H9 (cell line): ENCODE measurements at regions not wholly inside any gene's neighbourhood (a gene's known extent, or its start where the extent isn't known, plus 50 kb on each side); places are given as distances from the start of the nearest gene placed in this dataset.

ENCODE experiments used
- DNase-seq: peaks from one replicate; pipeline ENCODE4 v3.0.0-alpha.2; 2017
- H2AFZ ChIP-seq: one replicate; pipeline ENCODE4 v1.6.1; 2013; ENCODE audit warnings: mild to moderate bottlenecking, low read length, control low read depth, moderate library complexity
- H2AK5ac ChIP-seq: 2 replicates; pipeline ENCODE4 v1.6.1; 2013; ENCODE audit warnings: low read length, control low read depth, mixed read lengths; ENCODE audit not compliant: insufficient read length
- H2BK120ac ChIP-seq: one replicate; pipeline ENCODE4 v1.6.1; 2013; ENCODE audit warnings: low read depth, mild to moderate bottlenecking, low read length, control low read depth, inconsistent platforms; ENCODE audit not compliant: poor library complexity, severe bottlenecking
- H2BK12ac ChIP-seq: 2 replicates; pipeline ENCODE4 v1.6.1; 2013; ENCODE audit warnings: low read length, control low read depth, mixed read lengths, low read depth; ENCODE audit not compliant: insufficient read length
- H2BK15ac ChIP-seq: 2 replicates; pipeline ENCODE4 v1.6.1; 2013; ENCODE audit warnings: low read depth, low read length, control low read depth
- H2BK20ac ChIP-seq: one replicate; pipeline ENCODE4 v1.6.1; 2013; ENCODE audit warnings: low read depth, mild to moderate bottlenecking, low read length, control low read depth, inconsistent platforms; ENCODE audit not compliant: poor library complexity, severe bottlenecking
- H2BK5ac ChIP-seq: 2 replicates; pipeline ENCODE4 v1.6.1; 2013; ENCODE audit warnings: low read length, control low read depth, mixed read lengths; ENCODE audit not compliant: insufficient read length
- H3K14ac ChIP-seq: 2 replicates; pipeline ENCODE4 v1.6.1; 2013; ENCODE audit warnings: low read length, control low read depth; ENCODE audit not compliant: insufficient read depth
- H3K18ac ChIP-seq: 2 replicates; pipeline ENCODE4 v1.6.1; 2013; ENCODE audit warnings: low read depth, mild to moderate bottlenecking, mixed read lengths, low read length, control low read depth; ENCODE audit not compliant: insufficient read length
- H3K23ac ChIP-seq: 2 replicates; pipeline ENCODE4 v1.6.1; 2013; ENCODE audit warnings: low read length, control low read depth, mixed read lengths, low read depth; ENCODE audit not compliant: insufficient read length
- H3K23me2 ChIP-seq: 2 replicates; pipeline ENCODE4 v1.6.1; 2013; ENCODE audit warnings: low read depth, mild to moderate bottlenecking, mixed read lengths, low read length, control low read depth; ENCODE audit not compliant: insufficient read length, poor library complexity, severe bottlenecking
- H3K27ac ChIP-seq: 2 replicates; pipeline ENCODE4 v1.5.1; 2013; ENCODE audit warnings: low read length, control low read depth, mixed read lengths, low read depth; ENCODE audit not compliant: insufficient read length
- H3K27me3 ChIP-seq: 2 replicates; pipeline ENCODE4 v1.6.1; 2013; ENCODE audit warnings: low read length, control low read depth, inconsistent platforms; ENCODE audit not compliant: insufficient read depth
- H3K4ac ChIP-seq: 2 replicates; pipeline ENCODE4 v1.6.1; 2013; ENCODE audit warnings: low read depth, mild to moderate bottlenecking, control low read depth, inconsistent platforms, low read length, moderate library complexity
- H3K4me1 ChIP-seq: 2 replicates; pipeline ENCODE4 v1.6.1; 2013; ENCODE audit warnings: low read length, control low read depth, inconsistent platforms; ENCODE audit not compliant: insufficient read depth
- H3K4me2 ChIP-seq: 2 replicates; pipeline ENCODE4 v1.6.1; 2013; ENCODE audit warnings: low read length, control low read depth, mixed read lengths; ENCODE audit not compliant: insufficient read length, insufficient read depth
- H3K56ac ChIP-seq: 2 replicates; pipeline ENCODE4 v1.6.1; 2013; ENCODE audit warnings: low read depth, mild to moderate bottlenecking, mixed read lengths, low read length, control low read depth; ENCODE audit not compliant: insufficient read length
- H3K79me1 ChIP-seq: 2 replicates; pipeline ENCODE4 v1.6.1; 2013; ENCODE audit warnings: low read depth, mild to moderate bottlenecking, moderate library complexity, low read length, control low read depth, inconsistent platforms; ENCODE audit not compliant: insufficient read depth, poor library complexity, severe bottlenecking
- H3K79me2 ChIP-seq: 2 replicates; pipeline ENCODE4 v1.6.1; 2013; ENCODE audit warnings: low read length, control low read depth, inconsistent platforms; ENCODE audit not compliant: insufficient read depth
- H3K9ac ChIP-seq: 2 replicates; pipeline ENCODE4 v1.6.1; 2013; ENCODE audit warnings: low read length, control low read depth, mixed read lengths; ENCODE audit not compliant: insufficient read length; ENCODE audit errors: extremely low read depth
- H3K9me3 ChIP-seq: one replicate; pipeline ENCODE4 v1.6.1; 2013; ENCODE audit warnings: low read depth, low read length, inconsistent platforms; ENCODE audit not compliant: control insufficient read depth
- H3T11ph ChIP-seq: one replicate; pipeline ENCODE4 v1.6.1; 2013; ENCODE audit warnings: mild to moderate bottlenecking, low read length, control low read depth, inconsistent platforms
- H4K20me1 ChIP-seq: one replicate; pipeline ENCODE4 v1.6.1; 2013; ENCODE audit not compliant: control insufficient read depth, insufficient read length, insufficient read depth
- H4K5ac ChIP-seq: 2 replicates; pipeline ENCODE4 v1.6.1; 2013; ENCODE audit warnings: low read depth, mild to moderate bottlenecking, mixed read lengths, low read length, control low read depth; ENCODE audit not compliant: insufficient read length
- H4K8ac ChIP-seq: replicated peaks from 2 replicates; pipeline ENCODE4 v1.6.1; 2013; ENCODE audit warnings: low read length, control low read depth, mixed read lengths, low read depth; ENCODE audit not compliant: insufficient read length
- H4K91ac ChIP-seq: 2 replicates; pipeline ENCODE4 v1.6.1; 2013; ENCODE audit warnings: low read depth, mild to moderate bottlenecking, moderate library complexity, mixed read lengths, low read length, control low read depth; ENCODE audit not compliant: insufficient read length
- H3K27ac Mint-ChIP-seq, 3 experiments: 2 replicates in 2 of 3; 3 replicates in 1 of 3; pipeline ENCODE4 v1.8.0; 2020 to 2021; ENCODE audit warnings: mixed read lengths in 3 of 3, mild to moderate bottlenecking in 1 of 3, moderate library complexity in 1 of 3
- H3K27me3 Mint-ChIP-seq: 2 replicates; pipeline ENCODE4 v1.8.0; 2021; ENCODE audit warnings: low read depth, mild to moderate bottlenecking, moderate library complexity, mixed read lengths
- H3K36me3 Mint-ChIP-seq, 3 experiments: 2 replicates in 2 of 3; 3 replicates in 1 of 3; pipeline ENCODE4 v1.8.0; 2020 to 2021; ENCODE audit warnings: low read depth in 3 of 3, mixed read lengths in 3 of 3; ENCODE audit not compliant: insufficient read depth in 1 of 3
- H3K4me1 Mint-ChIP-seq, 2 experiments: 2 replicates each; pipeline ENCODE4 v1.8.0; 2020; ENCODE audit warnings: mixed read lengths in 2 of 2
- H3K4me3 Mint-ChIP-seq, 2 experiments: 2 replicates in 1 of 2; 3 replicates in 1 of 2; pipeline ENCODE4 v1.8.0; 2020 to 2021; ENCODE audit warnings: mild to moderate bottlenecking in 2 of 2, mixed read lengths in 2 of 2, moderate library complexity in 1 of 2
- H3K9me3 Mint-ChIP-seq, 2 experiments: 2 replicates in 1 of 2; 3 replicates in 1 of 2; pipeline ENCODE4 v1.8.0; 2020; ENCODE audit warnings: mild to moderate bottlenecking in 2 of 2, mixed read lengths in 2 of 2, moderate library complexity in 1 of 2
- CTCF ChIP-seq: fragments of 200-600 bp; sonication (generic); conservative IDR thresholded peaks from 3 replicates; pipeline ENCODE4 v1.8.0; 2021; ENCODE audit warnings: antibody characterized with exemption, mild to moderate bottlenecking
- WGBS: extraction: QIAGEN DNeasy Blood & Tissue Kit; methylation state at CpG from one replicate; pipeline ENCODE4 v1.1.7; 2013; ENCODE audit warnings: missing lambda C conversion rate, low lambda C conversion rate, mixed read lengths; ENCODE audit not compliant: insufficient read length; ENCODE audit errors: extremely low coverage; 5-methylcytosine and 5-hydroxymethylcytosine counted together

- no peak overlapping the region for H3K4me3 Mint-ChIP-seq
- no peak overlapping the region for H2BK12ac ChIP-seq
- no peak overlapping the region for H2BK15ac ChIP-seq
- no peaks in the 10 kb centered on the region for H3K9me3 Mint-ChIP-seq
- H3K79me1 ChIP-seq = no peaks in the 10 kb centered on the region
- H4K20me1 ChIP-seq = no peaks in the 10 kb centered on the region
- no peaks in the 10 kb centered on the region for H3K79me2 ChIP-seq
- H4K91ac ChIP-seq = no peak overlapping the region
- H3K27ac ChIP-seq = no peak overlapping the region
- H2AK5ac ChIP-seq = no peak overlapping the region
- no peak overlapping the region for H3K4me2 ChIP-seq
- H3K56ac ChIP-seq = no peak overlapping the region
- no peaks in the 10 kb centered on the region for H3K27me3 ChIP-seq
- no peaks in the 10 kb centered on the region for H3K27me3 Mint-ChIP-seq
- no peak overlapping the region for H3K18ac ChIP-seq
- WGBS = no CpG with 5 or more reads among the region's 10 CpGs
- no peak overlapping the region for H2BK20ac ChIP-seq
- H3K23ac ChIP-seq = no peak overlapping the region
- H3K4ac ChIP-seq = no peak overlapping the region
- H2AFZ ChIP-seq = no peak overlapping the region
- H3K9me3 ChIP-seq = no peaks in the 10 kb centered on the region
- H3K36me3 Mint-ChIP-seq = no peaks in the 10 kb centered on the region
- peaks cover 13 to 14% of the 10 kb centered on the region in 2 experiments for H3K4me1 Mint-ChIP-seq
- TF ChIP-seq CTCF = no peak
- no peak overlapping the region for H4K5ac ChIP-seq
- no peak overlapping the region for H3T11ph ChIP-seq
- H3K27ac Mint-ChIP-seq = peak overlapping the region in 1 of 3 experiments; percentile 41; a peak in 1 of 7 replicates
- no peaks in the 10 kb centered on the region for H3K23me2 ChIP-seq
- H2BK5ac ChIP-seq = no peak overlapping the region
- no peak overlapping the region for H3K9ac ChIP-seq
- H4K8ac ChIP-seq = no peak overlapping the region
- no peak overlapping the region for H2BK120ac ChIP-seq
- DNase-seq = no peak
- H3K4me1 ChIP-seq = no peaks in the 10 kb centered on the region
- no peak overlapping the region for H3K14ac ChIP-seq
Measured at GRCh38 chr20:11207749-11208502, 534.1 kb upstream of the JAG1 start.
